H1 (cell line): ENCODE measurements at regions not wholly inside any gene's neighbourhood (a gene's known extent, or its start where the extent isn't known, plus 50 kb on each side); places are given as distances from the start of the nearest gene placed in this dataset.
"Not testable (repeated sequence)": the region's sequence is repeated elsewhere in the genome, so short reads cannot be mapped to it uniquely, and the experiment has no call there.

ENCODE experiments used
- CTCF ChIA-PET: fragments of 300-600 bp; sonication (Branson Sonifier 250); formaldehyde crosslinking; loops from one replicate; lab custom pipeline; 2021; ENCODE audit not compliant: partially characterized antibody; lab: Charles Lee
- POLR2A ChIA-PET: fragments of 300-600 bp; sonication (Branson Sonifier 250); formaldehyde crosslinking; loops from one replicate; lab custom pipeline; 2021; ENCODE audit warnings: inconsistent platforms; ENCODE audit not compliant: partially characterized antibody; lab: Charles Lee
- DNase-seq, 2 experiments: peaks; one replicate each; pipeline versions ENCODE4 v3.0.0 to v3.0.0-alpha.2; 2010 to 2022; ENCODE audit warnings: low spot score in 2 of 2, low read depth in 1 of 2, mixed read lengths in 1 of 2
- FAIRE-seq: peaks from 2 replicates; lab custom pipeline; 2011; peaks lifted over from hg19 to GRCh38; lab: Jason Lieb, UNC
- H2AFZ ChIP-seq: 2 replicates; pipeline ENCODE4 v1.8.1; 2012; ENCODE audit warnings: low read length, inconsistent platforms
- H2AK5ac ChIP-seq: 2 replicates; pipeline ENCODE4 v1.6.1; 2013; ENCODE audit warnings: low read depth, low read length
- H2BK120ac ChIP-seq: replicated peaks from 2 replicates; pipeline ENCODE3; 2013; ENCODE audit warnings: low read depth, low read length, inconsistent platforms
- H2BK12ac ChIP-seq: 2 replicates; pipeline ENCODE4 v1.6.1; 2013; ENCODE audit warnings: low read depth, low read length
- H2BK15ac ChIP-seq: 2 replicates; pipeline ENCODE4 v1.6.1; 2013; ENCODE audit warnings: low read length
- H2BK20ac ChIP-seq: 2 replicates; pipeline ENCODE4 v1.6.1; 2013; ENCODE audit warnings: low read length
- H2BK5ac ChIP-seq: 2 replicates; pipeline ENCODE4 v1.6.1; 2013; ENCODE audit warnings: low read depth, low read length
- H3K14ac ChIP-seq: 2 replicates; pipeline ENCODE4 v1.6.1; 2013; ENCODE audit warnings: inconsistent platforms; ENCODE audit not compliant: insufficient read length
- H3K18ac ChIP-seq: 2 replicates; pipeline ENCODE4 v1.6.1; 2013; ENCODE audit warnings: low read length; ENCODE audit errors: extremely low read depth
- H3K23ac ChIP-seq: 2 replicates; pipeline ENCODE4 v1.6.1; 2013; ENCODE audit warnings: inconsistent platforms; ENCODE audit not compliant: insufficient read length
- H3K23me2 ChIP-seq: 2 replicates; pipeline ENCODE4 v1.6.1; 2013; ENCODE audit warnings: low read depth, low read length
- H3K27ac ChIP-seq: 2 replicates; pipeline ENCODE4 v1.6.1; 2011; ENCODE audit warnings: low read depth, low read length, inconsistent platforms
- H3K27me3 ChIP-seq, 4 experiments: replicated peaks in 1 of 4; 1 replicate in 1 of 4; 2 replicates in 3 of 4; pipeline versions ENCODE4 v1.6.1 to v1.8.1; 2011 to 2013; ENCODE audit warnings: low read length in 3 of 4, mild to moderate bottlenecking in 3 of 4, inconsistent platforms in 2 of 4, mixed read lengths in 2 of 4, moderate library complexity in 1 of 4; ENCODE audit not compliant: control insufficient read depth in 3 of 4, insufficient read depth in 3 of 4; ENCODE audit errors: extremely low read depth in 1 of 4
- H3K36me3 ChIP-seq, 4 experiments: 2 replicates each; pipeline versions ENCODE4 v1.6.1 to v1.8.1; 2011 to 2013; ENCODE audit warnings: mild to moderate bottlenecking in 4 of 4, low read length in 3 of 4, moderate library complexity in 2 of 4, control low read depth in 1 of 4, inconsistent platforms in 1 of 4; ENCODE audit not compliant: insufficient read depth in 4 of 4, control insufficient read depth in 2 of 4
- H3K4ac ChIP-seq: replicated peaks from 2 replicates; pipeline ENCODE3; 2013; ENCODE audit warnings: low read length, low read depth, mixed read lengths, inconsistent platforms; ENCODE audit not compliant: insufficient read length
- H3K4me1 ChIP-seq, 4 experiments: replicated peaks in 1 of 4; 1 replicate in 1 of 4; 2 replicates in 3 of 4; pipeline versions ENCODE4 v1.6.1 to v1.8.1; 2011 to 2013; ENCODE audit warnings: low read length in 3 of 4, inconsistent platforms in 2 of 4, mixed read lengths in 1 of 4; ENCODE audit not compliant: insufficient read depth in 4 of 4, control insufficient read depth in 3 of 4
- H3K4me2 ChIP-seq, 2 experiments: 2 replicates each; pipeline versions ENCODE4 v1.6.1 to v1.8.1; 2011 to 2013; ENCODE audit warnings: low read depth in 2 of 2, low read length in 2 of 2, control low read depth in 1 of 2, inconsistent platforms in 1 of 2, mild to moderate bottlenecking in 1 of 2; ENCODE audit not compliant: insufficient read depth in 1 of 2
- H3K4me3 ChIP-seq, 4 experiments: fragments of 200-600, 300-600 bp in 1 of 4; sonication (generic), shearing (Covaris generic), sonication (Bioruptor Twin) in 1 of 4; 2 replicates each; pipeline versions ENCODE4 v1.5.1 to v1.8.1; 2011 to 2016; ENCODE audit warnings: low read length in 4 of 4, low read depth in 3 of 4, control low read depth in 2 of 4, inconsistent platforms in 2 of 4, mild to moderate bottlenecking in 2 of 4, mixed read lengths in 1 of 4, moderate library complexity in 1 of 4; ENCODE audit not compliant: insufficient read depth in 2 of 4; ENCODE audit errors: extremely low read depth in 1 of 4
- H3K56ac ChIP-seq: replicated peaks from 2 replicates; pipeline ENCODE3; 2013; ENCODE audit warnings: low read depth, mild to moderate bottlenecking, mixed read lengths, low read length, inconsistent platforms; ENCODE audit not compliant: insufficient read length
- H3K79me1 ChIP-seq: 2 replicates; pipeline ENCODE4 v1.6.1; 2013; ENCODE audit warnings: low read depth, low read length, control low read depth
- H3K79me2 ChIP-seq, 2 experiments: 2 replicates each; pipeline versions ENCODE4 v1.6.1 to v1.8.1; 2012 to 2013; ENCODE audit warnings: low read length in 2 of 2, mild to moderate bottlenecking in 2 of 2, inconsistent platforms in 1 of 2; ENCODE audit not compliant: insufficient read depth in 2 of 2, control insufficient read depth in 1 of 2
- H3K9ac ChIP-seq, 4 experiments: replicated peaks in 1 of 4; 1 replicate in 1 of 4; 2 replicates in 3 of 4; pipeline versions ENCODE4 v1.6.1 to v1.8.1; 2011 to 2013; ENCODE audit warnings: low read depth in 3 of 4, low read length in 3 of 4, control low read depth in 2 of 4, mild to moderate bottlenecking in 2 of 4, moderate library complexity in 2 of 4, inconsistent platforms in 1 of 4; ENCODE audit errors: extremely low read depth in 1 of 4
- H3K9me3 ChIP-seq, 2 experiments: 2 replicates each; pipeline versions ENCODE4 v1.6.1 to v1.8.1; 2012 to 2013; ENCODE audit warnings: mild to moderate bottlenecking in 2 of 2, moderate library complexity in 2 of 2, control low read depth in 1 of 2, inconsistent platforms in 1 of 2, low read depth in 1 of 2, low read length in 1 of 2, mixed read lengths in 1 of 2; ENCODE audit not compliant: insufficient read depth in 2 of 2
- H4K20me1 ChIP-seq, 2 experiments: replicated peaks in 1 of 2; 2 replicates each; pipeline versions ENCODE3 to v1.8.1; 2011 to 2013; ENCODE audit warnings: inconsistent platforms in 2 of 2, low read length in 2 of 2, mild to moderate bottlenecking in 1 of 2; ENCODE audit not compliant: insufficient read depth in 2 of 2, control insufficient read depth in 1 of 2
- H4K5ac ChIP-seq: 2 replicates; pipeline ENCODE4 v1.6.1; 2013; ENCODE audit warnings: low read length, low read depth, mixed read lengths, inconsistent platforms; ENCODE audit not compliant: insufficient read length
- H4K8ac ChIP-seq: 2 replicates; pipeline ENCODE4 v1.8.0; 2013; ENCODE audit warnings: mild to moderate bottlenecking, moderate library complexity, low read length, inconsistent platforms; ENCODE audit not compliant: insufficient read depth; ENCODE audit errors: extremely low read depth
- H4K91ac ChIP-seq: replicated peaks from 2 replicates; pipeline ENCODE3; 2013; ENCODE audit warnings: low read length, mixed read lengths, inconsistent platforms; ENCODE audit not compliant: insufficient read length
- CEBPB ChIP-seq: IDR thresholded peaks from 2 replicates; pipeline ENCODE4 v1.6.1; 2012; ENCODE audit warnings: low read depth, low read length
- WGBS, 2 experiments: shearing (Covaris generic) in 1 of 2; methylation state at CpG; one replicate each; pipeline versions ENCODE4 v1.1.6 to v1.1.7; 2013 to 2015; ENCODE audit warnings: low lambda C conversion rate in 2 of 2, mixed read lengths in 2 of 2, inconsistent platforms in 1 of 2, low coverage in 1 of 2, missing lambda C conversion rate in 1 of 2; ENCODE audit not compliant: insufficient replicate concordance in 2 of 2, insufficient coverage in 1 of 2, insufficient read length in 1 of 2; ENCODE audit errors: extremely low coverage in 1 of 2, missing lambda C conversion rate in 1 of 2; 5-methylcytosine and 5-hydroxymethylcytosine counted together
- TF ChIP-seq, protein P1 (sequence below): IDR thresholded peaks from 2 replicates; pipeline ENCODE4 v1.6.1; 2012; ENCODE audit warnings: inconsistent platforms
- TF ChIP-seq, protein P2 (sequence below): IDR thresholded peaks from 2 replicates; pipeline ENCODE4 v1.6.1; 2011; ENCODE audit warnings: low read depth, mild to moderate bottlenecking, low read length; ENCODE audit not compliant: insufficient read depth
- TF ChIP-seq, protein P3 (sequence below): IDR thresholded peaks from 2 replicates; pipeline ENCODE4 v1.6.1; 2012; ENCODE audit warnings: inconsistent platforms

DNA sequence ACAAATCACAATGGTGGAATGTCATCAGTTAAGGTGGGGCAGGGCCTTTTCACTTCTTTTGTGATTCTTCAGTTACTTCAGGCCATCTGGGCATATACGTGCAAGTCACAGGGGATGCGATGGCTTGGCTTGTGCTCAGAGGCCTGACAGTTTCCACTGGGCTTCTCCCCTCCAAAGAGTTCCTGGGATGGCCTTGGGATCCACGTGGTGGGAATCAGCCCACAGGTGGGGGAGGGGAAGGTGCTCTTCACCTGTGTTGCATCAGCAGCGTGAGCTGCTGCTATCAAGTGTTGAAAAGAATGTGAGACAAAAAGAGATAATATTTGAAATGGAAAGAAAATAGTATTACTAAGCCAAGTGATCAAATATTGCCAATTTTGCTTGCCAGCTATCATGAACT is 116.2 kb upstream of the F3 start:
- Histone ChIP-seq H4K91ac (peak overlapping the region; percentile 96), H2BK20ac (peak overlapping the region; percentile 95), H3K4me1 (peaks cover 2 to 25% (median 14%) of the 10 kb centered on the region in 4 experiments; a peak in 5 of 7 replicates), H3K18ac (peak overlapping the region; percentile 84), H2BK5ac (peak overlapping the region; percentile 97), H4K5ac (peak overlapping the region; percentile 1), H3K4ac (peak overlapping the region; percentile 99), H3K4me2 (0 out of 4 replicates have a peak overlapping the region, but pooled peaks of 1 of the 2 experiments have one; percentile 22), H3K56ac (peak overlapping the region; percentile 5), H2AK5ac (peak overlapping the region; percentile 93), H2BK12ac (peak overlapping the region; percentile 96), H4K8ac (peak overlapping the region; percentile 3; the same call in 1 of the 2 replicates), H3K27ac (peak overlapping the region; percentile 60; the same call in 1 of the 2 replicates), H2BK120ac (peak overlapping the region; percentile 99)
- POLR2A ChIA-PET, H3K14ac ChIP-seq, H3K9ac ChIP-seq, H2BK15ac ChIP-seq, H3K79me2 ChIP-seq, H3K9me3 ChIP-seq, H3K23ac ChIP-seq, H2AFZ ChIP-seq, H3K79me1 ChIP-seq, H3K23me2 ChIP-seq, FAIRE-seq, H3K36me3 ChIP-seq, H3K4me3 ChIP-seq, H4K20me1 ChIP-seq, H3K27me3 ChIP-seq: not testable (repeated sequence)
- peak in 1 of 2 experiments; percentile 54 for DNase-seq
- WGBS, 2 experiments: 45% methylated on average over 4 of the region's 4 CpGs; no CpG with 5 or more reads in 1 of the 2 experiments
- TF ChIP-seq CEBPB: peak; percentile 68
- TF ChIP-seq, protein P1, sequence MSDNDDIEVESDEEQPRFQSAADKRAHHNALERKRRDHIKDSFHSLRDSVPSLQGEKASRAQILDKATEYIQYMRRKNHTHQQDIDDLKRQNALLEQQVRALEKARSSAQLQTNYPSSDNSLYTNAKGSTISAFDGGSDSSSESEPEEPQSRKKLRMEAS: peak; percentile 89
- TF ChIP-seq, protein P2, sequence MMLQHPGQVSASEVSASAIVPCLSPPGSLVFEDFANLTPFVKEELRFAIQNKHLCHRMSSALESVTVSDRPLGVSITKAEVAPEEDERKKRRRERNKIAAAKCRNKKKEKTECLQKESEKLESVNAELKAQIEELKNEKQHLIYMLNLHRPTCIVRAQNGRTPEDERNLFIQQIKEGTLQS: peak; percentile 49; the same call in 1 of the 2 replicates
- TF ChIP-seq, protein P3, sequence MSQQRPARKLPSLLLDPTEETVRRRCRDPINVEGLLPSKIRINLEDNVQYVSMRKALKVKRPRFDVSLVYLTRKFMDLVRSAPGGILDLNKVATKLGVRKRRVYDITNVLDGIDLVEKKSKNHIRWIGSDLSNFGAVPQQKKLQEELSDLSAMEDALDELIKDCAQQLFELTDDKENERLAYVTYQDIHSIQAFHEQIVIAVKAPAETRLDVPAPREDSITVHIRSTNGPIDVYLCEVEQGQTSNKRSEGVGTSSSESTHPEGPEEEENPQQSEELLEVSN: 0 out of 2 replicates have a peak, but pooled peaks have one; percentile 31
- CTCF ChIA-PET: interaction anchor here (0.5 to 0.6 kb wide), 2 partner anchors 141 to 199 kb away, joined by 3 read pairs; no protein-coding TSS in a partner anchor
